Subcutaneous abdominal adipose tissue (tissue), 5 donors: ENCODE measurements at regions not wholly inside any gene's neighbourhood (a gene's known extent, or its start where the extent isn't known, plus 50 kb on each side); places are given as distances from the start of the nearest gene placed in this dataset.
"Not testable (repeated sequence)": the region's sequence is repeated elsewhere in the genome, so short reads cannot be mapped to it uniquely, and the experiment has no call there.

Experiments used
- H3K27ac ChIP-seq: one replicate; pipeline ENCODE4 v1.7.0; 2013; ENCODE audit warnings: low read depth, mild to moderate bottlenecking, inconsistent platforms, low read length, moderate library complexity
- H3K27me3 ChIP-seq, 5 donors: one replicate each; pipeline ENCODE4 v1.7.0; 2013; ENCODE audit warnings: low read length in 5 of 5, inconsistent platforms in 1 of 5; ENCODE audit not compliant: control insufficient read depth in 5 of 5, insufficient read depth in 4 of 5
- H3K36me3 ChIP-seq, 5 donors: one replicate each; pipeline ENCODE4 v1.7.0; 2013; ENCODE audit warnings: low read length in 5 of 5; ENCODE audit not compliant: control insufficient read depth in 5 of 5, insufficient read depth in 5 of 5
- H3K4me1 ChIP-seq, 5 donors: one replicate each; pipeline ENCODE4 v1.7.0; 2013; ENCODE audit warnings: low read length in 5 of 5, mild to moderate bottlenecking in 3 of 5, moderate library complexity in 1 of 5; ENCODE audit not compliant: control insufficient read depth in 5 of 5, insufficient read depth in 5 of 5
- H3K4me3 ChIP-seq, 5 donors: one replicate each; pipeline ENCODE4 v1.7.0; 2013; ENCODE audit warnings: low read length in 5 of 5, low read depth in 1 of 5
- H3K9ac ChIP-seq, 5 donors: one replicate each; pipeline ENCODE4 v1.7.0; 2013; ENCODE audit warnings: low read length in 5 of 5, mild to moderate bottlenecking in 4 of 5, moderate library complexity in 3 of 5
- H3K9me3 ChIP-seq, 5 donors: one replicate each; pipeline ENCODE4 v1.7.0; 2013; ENCODE audit warnings: low read length in 5 of 5; ENCODE audit not compliant: control insufficient read depth in 5 of 5
- donor health status: healthy.
- donor health status: healthy.
- donor health status: healthy.
- donor health status: healthy.
- donor health status: healthy.

GRCh38 chr13:54004026-54004699, 975.5 kb downstream of the OLFM4 start:
- Histone ChIP-seq H3K9me3 (no peaks in the 10 kb centered on the region), H3K27ac (no peak overlapping the region), H3K36me3 (no peaks in the 10 kb centered on the region), H3K4me3 (no peak overlapping the region), H3K27me3 (no peaks in the 10 kb centered on the region), H3K4me1 (no peaks in the 10 kb centered on the region), H3K9ac (no peak overlapping the region)

GRCh38 chr13:54016542-54016941, 987.9 kb downstream of the OLFM4 start:
- H3K36me3 ChIP-seq = no peaks in the 10 kb centered on the region
- H3K27me3 ChIP-seq = no peaks in the 10 kb centered on the region
- peaks cover 0 to 2% (median 0%) of the 10 kb centered on the region in 5 donors for H3K9me3 ChIP-seq
- no peaks in the 10 kb centered on the region for H3K4me1 ChIP-seq
- H3K27ac ChIP-seq = no peak overlapping the region
- no peak overlapping the region for H3K4me3 ChIP-seq
- no peak overlapping the region for H3K9ac ChIP-seq

GRCh38 chr13:54018485-54018884, 989.9 kb downstream of the OLFM4 start:
- Histone ChIP-seq H3K27me3 (no peaks in the 10 kb centered on the region), H3K4me3 (no peak overlapping the region), H3K36me3 (no peaks in the 10 kb centered on the region), H3K9me3 (peaks cover 0 to 9% (median 0%) of the 10 kb centered on the region in 5 donors), H3K27ac (no peak overlapping the region), H3K4me1 (no peaks in the 10 kb centered on the region), H3K9ac (no peak overlapping the region)

GRCh38 chr13:54029226-54029625, 1000.6 kb downstream of the OLFM4 start:
- Histone ChIP-seq H3K9ac (no peak overlapping the region), H3K4me1 (no peaks in the 10 kb centered on the region), H3K9me3 (peaks cover 0 to 17% (median 5%) of the 10 kb centered on the region in 5 donors), H3K4me3 (no peak overlapping the region), H3K27me3 (no peaks in the 10 kb centered on the region), H3K27ac (no peak overlapping the region), H3K36me3 (no peaks in the 10 kb centered on the region)

- Histone ChIP-seq H3K27me3 (no peaks in the 10 kb centered on the region), H3K9me3 (peaks cover 0 to 15% (median 5%) of the 10 kb centered on the region in 5 donors), H3K9ac (no peak overlapping the region), H3K4me3 (no peak overlapping the region), H3K27ac (no peak overlapping the region), H3K4me1 (no peaks in the 10 kb centered on the region), H3K36me3 (no peaks in the 10 kb centered on the region)
Observed at GRCh38 chr13:54029720-54030119, 1001.1 kb downstream of the OLFM4 start.

GRCh38 chr13:54033323-54033861, 1004.8 kb downstream of the OLFM4 start:
- no peak overlapping the region for H3K27ac ChIP-seq
- H3K27me3 ChIP-seq = no peaks in the 10 kb centered on the region
- peaks cover 0 to 7% (median 0%) of the 10 kb centered on the region in 5 donors for H3K9me3 ChIP-seq
- no peak overlapping the region for H3K4me3 ChIP-seq
- no peaks in the 10 kb centered on the region for H3K4me1 ChIP-seq
- no peak overlapping the region for H3K9ac ChIP-seq
- H3K36me3 ChIP-seq = no peaks in the 10 kb centered on the region

- H3K36me3 ChIP-seq = no peaks in the 10 kb centered on the region
- no peak overlapping the region for H3K27ac ChIP-seq
- H3K4me1 ChIP-seq = no peaks in the 10 kb centered on the region
- no peak overlapping the region for H3K4me3 ChIP-seq
- no peaks in the 10 kb centered on the region for H3K27me3 ChIP-seq
- peaks cover 0 to 7% (median 0%) of the 10 kb centered on the region in 5 donors for H3K9me3 ChIP-seq
- no peak overlapping the region for H3K9ac ChIP-seq
Observed at GRCh38 chr13:54034047-54034446, 1005.4 kb downstream of the OLFM4 start.

- not testable (repeated sequence) for H3K36me3 ChIP-seq, H3K4me3 ChIP-seq, H3K9me3 ChIP-seq, H3K27ac ChIP-seq, H3K27me3 ChIP-seq, H3K4me1 ChIP-seq, H3K9ac ChIP-seq
Observed at GRCh38 chr13:54057416-54057815, 1028.8 kb downstream of the OLFM4 start.

GRCh38 chr13:54069958-54070357, 1041.3 kb downstream of the OLFM4 start:
- H3K4me1 ChIP-seq, H3K4me3 ChIP-seq, H3K27ac ChIP-seq, H3K36me3 ChIP-seq, H3K9ac ChIP-seq, H3K9me3 ChIP-seq, H3K27me3 ChIP-seq: not testable (repeated sequence)

- peaks cover 0 to 9% (median 9%) of the 10 kb centered on the region in 5 donors for H3K9me3 ChIP-seq
Observed at GRCh38 chr13:54077569-54077968, 1049.0 kb downstream of the OLFM4 start.

More at GRCh38 chr13:54077569-54077968, 1049.0 kb downstream of the OLFM4 start:
- no peak overlapping the region for H3K27ac ChIP-seq
- H3K36me3 ChIP-seq = no peaks in the 10 kb centered on the region
- no peak overlapping the region for H3K9ac ChIP-seq
- no peaks in the 10 kb centered on the region for H3K4me1 ChIP-seq
- H3K27me3 ChIP-seq = no peaks in the 10 kb centered on the region
- H3K4me3 ChIP-seq = no peak overlapping the region
